ENCODE measurements at regions not wholly inside any gene's neighbourhood (a gene's known extent, or its start where the extent isn't known, plus 50 kb on each side); places are given as distances from the start of the nearest gene placed in this dataset.
"Not testable (repeated sequence)": the region's sequence is repeated elsewhere in the genome, so short reads cannot be mapped to it uniquely, and the experiment has no call there.

DNA sequence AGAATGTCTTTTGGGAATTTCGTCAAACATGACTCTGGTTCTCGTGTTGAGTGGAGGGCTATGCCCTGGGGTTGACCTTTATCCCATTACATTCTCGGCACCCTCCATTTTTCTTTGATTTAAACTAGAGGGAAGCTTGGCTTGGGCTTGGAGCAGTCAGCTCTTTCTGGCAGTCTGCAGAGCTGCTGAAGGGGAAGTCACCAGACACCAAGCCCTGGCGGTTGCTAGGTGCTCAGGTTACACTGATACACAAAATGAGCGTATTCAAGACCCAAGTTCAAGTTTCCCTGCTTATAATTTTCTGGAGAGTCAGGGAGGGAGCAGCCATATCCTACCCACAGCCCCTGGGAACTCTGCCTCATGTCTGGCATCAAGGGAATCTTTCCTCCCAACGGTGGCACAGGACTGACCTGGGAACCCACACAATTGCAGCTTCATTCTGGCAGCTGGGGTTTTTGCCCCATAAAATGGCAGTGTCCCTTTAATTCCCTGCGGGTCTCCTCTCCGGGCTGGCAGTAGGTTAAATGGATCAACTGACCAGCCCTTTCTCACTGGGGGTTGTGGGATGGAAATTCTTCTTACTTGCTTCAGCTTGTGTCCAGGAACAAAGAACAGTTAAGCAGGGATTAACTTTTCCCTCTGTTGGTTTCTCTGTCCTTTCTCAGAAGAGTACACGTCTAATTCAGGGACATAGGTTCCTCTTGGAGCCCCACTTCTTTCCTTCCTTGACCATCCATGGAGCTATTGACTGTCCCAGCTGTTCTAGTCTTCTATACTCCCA lies 110.0 kb upstream of the DLG1 start:
- TF ChIP-seq, protein P1, sequence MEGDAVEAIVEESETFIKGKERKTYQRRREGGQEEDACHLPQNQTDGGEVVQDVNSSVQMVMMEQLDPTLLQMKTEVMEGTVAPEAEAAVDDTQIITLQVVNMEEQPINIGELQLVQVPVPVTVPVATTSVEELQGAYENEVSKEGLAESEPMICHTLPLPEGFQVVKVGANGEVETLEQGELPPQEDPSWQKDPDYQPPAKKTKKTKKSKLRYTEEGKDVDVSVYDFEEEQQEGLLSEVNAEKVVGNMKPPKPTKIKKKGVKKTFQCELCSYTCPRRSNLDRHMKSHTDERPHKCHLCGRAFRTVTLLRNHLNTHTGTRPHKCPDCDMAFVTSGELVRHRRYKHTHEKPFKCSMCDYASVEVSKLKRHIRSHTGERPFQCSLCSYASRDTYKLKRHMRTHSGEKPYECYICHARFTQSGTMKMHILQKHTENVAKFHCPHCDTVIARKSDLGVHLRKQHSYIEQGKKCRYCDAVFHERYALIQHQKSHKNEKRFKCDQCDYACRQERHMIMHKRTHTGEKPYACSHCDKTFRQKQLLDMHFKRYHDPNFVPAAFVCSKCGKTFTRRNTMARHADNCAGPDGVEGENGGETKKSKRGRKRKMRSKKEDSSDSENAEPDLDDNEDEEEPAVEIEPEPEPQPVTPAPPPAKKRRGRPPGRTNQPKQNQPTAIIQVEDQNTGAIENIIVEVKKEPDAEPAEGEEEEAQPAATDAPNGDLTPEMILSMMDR (IDR thresholded peaks at IDR 0.05; ENCODE audit: extremely low read depth, insufficient read depth, missing control alignments), result no peak
- in situ Hi-C loops (cut with MboI; ENCODE audit: low pct_unique_long_range_greater_than_20kb, low sequenced_read_pairs, unreplicated experiment), result no loop called here
- DNase-seq (ENCODE audit: low spot score), result no peak

DNA sequence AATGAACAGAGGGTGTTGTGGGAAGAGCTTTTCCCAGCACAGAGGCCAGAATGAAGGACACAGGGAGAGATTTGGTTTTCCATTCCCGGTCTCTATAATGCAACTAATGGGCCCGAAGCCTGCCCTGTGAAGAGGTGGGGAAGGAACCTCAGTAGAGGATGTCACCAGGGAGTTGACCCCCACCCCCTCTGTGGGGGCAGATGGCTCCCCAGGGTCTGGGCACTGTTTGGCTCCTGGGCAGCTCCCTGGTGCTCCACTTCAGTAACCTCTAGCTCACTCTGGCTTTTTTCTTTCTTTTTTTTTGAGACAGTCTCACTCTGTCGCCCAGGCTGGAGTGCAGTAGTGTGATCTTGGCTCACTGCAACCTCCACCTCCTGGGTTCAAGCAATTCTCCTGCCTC lies 109.1 kb upstream of the DLG1 start:
- in situ Hi-C loops (cut with MboI; ENCODE audit: low pct_unique_long_range_greater_than_20kb, low sequenced_read_pairs, unreplicated experiment), result no loop called here
- TF ChIP-seq, protein P1 (IDR thresholded peaks at IDR 0.05; ENCODE audit: extremely low read depth, insufficient read depth, missing control alignments), result no peak
- DNase-seq (ENCODE audit: low spot score), result no peak

DNA sequence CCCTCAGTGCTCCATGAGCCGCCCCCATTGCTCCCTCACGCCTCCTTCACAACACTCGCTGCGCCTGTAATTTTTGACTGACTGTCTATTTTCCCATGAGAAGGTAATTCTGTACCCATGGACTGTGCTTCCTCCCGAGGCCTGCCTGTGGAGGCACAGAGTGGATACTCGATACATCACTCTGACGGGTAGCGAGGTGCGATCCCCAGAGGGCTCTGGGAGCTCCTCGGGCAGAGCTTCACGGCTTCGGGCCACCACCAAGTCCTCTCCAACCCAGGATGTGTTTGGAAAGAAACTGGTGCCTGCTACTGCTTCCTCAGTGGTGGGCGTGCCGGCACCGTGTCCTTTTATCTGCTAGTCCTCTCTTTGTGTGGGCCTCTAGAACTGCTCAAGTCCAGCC lies 108.6 kb upstream of the DLG1 start:
- DNase-seq (ENCODE audit: low spot score), result no peak
- in situ Hi-C loops (cut with MboI; ENCODE audit: low pct_unique_long_range_greater_than_20kb, low sequenced_read_pairs, unreplicated experiment), result no loop called here
- TF ChIP-seq, protein P1 (IDR thresholded peaks at IDR 0.05; ENCODE audit: extremely low read depth, insufficient read depth, missing control alignments), result no peak

DNA sequence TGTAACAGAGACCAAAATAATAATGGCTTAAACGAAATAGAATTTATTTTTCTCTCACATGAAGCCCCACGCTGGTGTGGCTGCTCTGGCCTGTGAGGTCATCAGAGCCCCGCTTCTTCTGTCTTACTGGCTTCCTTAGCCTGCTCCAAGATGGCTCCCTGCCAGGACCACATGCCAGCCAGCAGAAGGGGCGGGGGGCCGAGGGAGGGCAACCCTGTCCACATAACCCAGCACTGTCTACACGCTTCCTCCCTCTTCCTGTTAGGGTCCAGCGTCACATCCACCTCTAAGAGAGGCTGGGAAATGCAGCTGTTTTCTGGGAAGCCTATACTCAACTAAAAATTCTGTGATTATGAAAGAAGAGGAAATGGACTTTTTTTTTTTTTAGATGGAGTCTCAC lies 107.9 kb upstream of the DLG1 start:
- DNase-seq (ENCODE audit: low spot score), result no peak
- in situ Hi-C loops (cut with MboI; ENCODE audit: low pct_unique_long_range_greater_than_20kb, low sequenced_read_pairs, unreplicated experiment), result no loop called here
- TF ChIP-seq, protein P1 (IDR thresholded peaks at IDR 0.05; ENCODE audit: extremely low read depth, insufficient read depth, missing control alignments), result no peak

DNA sequence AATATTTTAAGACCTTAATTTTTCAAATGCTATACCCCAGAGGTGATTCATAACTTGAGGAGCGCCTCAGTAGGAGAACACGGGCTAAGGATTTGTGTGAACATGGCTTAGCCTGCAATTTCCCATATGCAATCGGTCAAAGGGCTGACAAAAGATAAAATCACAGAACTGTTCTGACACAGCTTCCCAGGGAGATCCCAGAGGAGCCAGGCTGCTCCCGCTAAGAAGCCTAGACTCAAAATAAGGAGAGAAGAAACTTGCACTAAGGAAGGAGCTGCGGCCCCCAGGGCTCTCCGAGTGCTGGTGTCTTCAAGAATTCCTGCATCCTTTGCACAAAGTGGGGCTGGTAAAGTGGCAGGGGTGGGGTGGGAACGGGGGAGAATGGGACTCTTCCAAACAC lies 106.3 kb upstream of the DLG1 start:
- in situ Hi-C loops (cut with MboI; ENCODE audit: low pct_unique_long_range_greater_than_20kb, low sequenced_read_pairs, unreplicated experiment), result no loop called here
- TF ChIP-seq, protein P1 (IDR thresholded peaks at IDR 0.05; ENCODE audit: extremely low read depth, insufficient read depth, missing control alignments), result no peak
- DNase-seq (ENCODE audit: low spot score), result no peak

DNA sequence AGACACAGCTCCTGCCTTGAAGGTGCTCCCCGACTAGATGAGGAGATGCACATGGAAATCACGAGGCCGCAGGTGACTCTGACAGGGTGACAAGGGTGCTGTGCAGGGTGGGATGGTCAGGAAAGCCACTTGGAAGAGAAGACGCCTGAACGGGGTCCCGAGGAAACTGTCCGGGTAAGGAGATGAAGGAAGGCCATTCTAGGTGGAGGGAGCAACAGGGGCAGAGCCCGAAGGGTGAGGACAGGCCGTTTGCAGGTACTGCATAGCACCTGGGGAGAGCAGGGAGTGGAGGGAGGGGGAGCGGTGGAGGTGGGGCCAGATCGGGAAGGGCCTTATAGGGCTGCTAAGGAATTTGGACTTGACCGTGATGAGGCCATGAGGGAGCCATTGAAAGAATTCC lies 105.6 kb upstream of the DLG1 start:
- DNase-seq (ENCODE audit: low spot score), result peak; percentile 5
- TF ChIP-seq, protein P1 (IDR thresholded peaks at IDR 0.05; ENCODE audit: extremely low read depth, insufficient read depth, missing control alignments), result no peak
- in situ Hi-C loops (cut with MboI; ENCODE audit: low pct_unique_long_range_greater_than_20kb, low sequenced_read_pairs, unreplicated experiment), result no loop called here

DNA sequence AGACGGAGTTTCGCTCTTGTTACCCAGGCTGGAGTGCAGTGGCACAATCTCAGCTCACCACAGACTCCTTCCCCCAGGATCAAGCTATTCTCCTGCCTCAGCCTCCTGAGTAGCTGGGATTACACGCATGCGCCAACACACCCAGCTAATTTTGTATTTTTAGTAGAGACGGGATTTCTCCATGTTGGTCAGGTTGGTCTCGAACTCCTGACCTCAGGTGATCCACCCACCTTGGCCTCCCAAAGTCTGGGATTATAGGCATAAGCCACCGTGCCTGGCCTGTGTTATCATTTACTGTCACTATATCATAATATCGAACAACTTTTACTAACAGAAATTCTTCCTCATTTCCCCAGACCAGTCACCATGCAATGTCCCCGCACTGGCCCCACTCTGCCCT lies 104.0 kb upstream of the DLG1 start:
- in situ Hi-C loops (cut with MboI; ENCODE audit: low pct_unique_long_range_greater_than_20kb, low sequenced_read_pairs, unreplicated experiment); DNase-seq (ENCODE audit: low spot score): not testable (repeated sequence)
